ENCODE measurements at regions not wholly inside any gene's neighbourhood (a gene's known extent, or its start where the extent isn't known, plus 50 kb on each side); places are given as distances from the start of the nearest gene placed in this dataset.

DNA sequence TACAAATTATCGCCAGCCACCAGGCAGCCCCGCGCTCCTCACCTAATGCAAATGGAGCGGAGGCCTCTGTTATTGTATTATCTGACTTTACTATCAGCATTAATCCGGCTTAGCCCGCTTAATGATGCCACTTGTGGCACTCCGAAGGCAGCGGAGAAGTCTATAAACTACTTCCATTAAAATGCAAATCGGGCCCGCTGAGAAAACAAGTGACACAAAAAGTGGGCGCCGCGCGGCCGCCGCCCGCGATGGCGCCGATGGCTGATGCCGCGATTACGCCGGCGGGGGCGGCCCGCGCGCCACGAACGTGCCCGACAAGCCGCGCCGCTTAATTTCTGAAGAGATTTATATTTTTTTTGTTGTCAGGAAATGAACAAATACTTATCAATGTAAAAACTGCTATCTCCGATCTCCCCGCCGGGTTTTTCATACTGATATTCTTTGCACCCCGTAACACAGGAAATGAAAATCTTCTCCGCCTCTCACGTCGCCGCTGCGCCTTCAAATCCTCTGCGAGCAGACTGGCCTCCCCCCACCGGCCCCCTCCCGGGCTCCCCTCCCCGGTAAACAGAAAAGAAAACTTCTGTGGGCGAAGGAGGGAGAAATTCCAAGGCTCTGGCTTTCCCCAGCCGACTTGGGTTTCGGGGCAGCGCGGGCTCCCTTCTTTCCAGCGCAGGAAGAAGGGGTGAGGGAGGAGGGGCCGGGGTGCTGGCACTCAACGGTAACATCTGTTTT is 221.8 kb downstream of the INSIG2 start:
- peak overlapping the region; percentile 15 for H3K27ac ChIP-seq (ENCODE audit: low read depth, low read length)
- TF ChIP-seq, protein P1, sequence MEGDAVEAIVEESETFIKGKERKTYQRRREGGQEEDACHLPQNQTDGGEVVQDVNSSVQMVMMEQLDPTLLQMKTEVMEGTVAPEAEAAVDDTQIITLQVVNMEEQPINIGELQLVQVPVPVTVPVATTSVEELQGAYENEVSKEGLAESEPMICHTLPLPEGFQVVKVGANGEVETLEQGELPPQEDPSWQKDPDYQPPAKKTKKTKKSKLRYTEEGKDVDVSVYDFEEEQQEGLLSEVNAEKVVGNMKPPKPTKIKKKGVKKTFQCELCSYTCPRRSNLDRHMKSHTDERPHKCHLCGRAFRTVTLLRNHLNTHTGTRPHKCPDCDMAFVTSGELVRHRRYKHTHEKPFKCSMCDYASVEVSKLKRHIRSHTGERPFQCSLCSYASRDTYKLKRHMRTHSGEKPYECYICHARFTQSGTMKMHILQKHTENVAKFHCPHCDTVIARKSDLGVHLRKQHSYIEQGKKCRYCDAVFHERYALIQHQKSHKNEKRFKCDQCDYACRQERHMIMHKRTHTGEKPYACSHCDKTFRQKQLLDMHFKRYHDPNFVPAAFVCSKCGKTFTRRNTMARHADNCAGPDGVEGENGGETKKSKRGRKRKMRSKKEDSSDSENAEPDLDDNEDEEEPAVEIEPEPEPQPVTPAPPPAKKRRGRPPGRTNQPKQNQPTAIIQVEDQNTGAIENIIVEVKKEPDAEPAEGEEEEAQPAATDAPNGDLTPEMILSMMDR (IDR thresholded peaks at IDR 0.05; ENCODE audit: extremely low read depth, low read depth, low read length), result no peak
- peak overlapping the region; percentile 86 for H2AFZ ChIP-seq (ENCODE audit: low read length)
- no peaks in the 10 kb centered on the region for H4K20me1 ChIP-seq (ENCODE audit: insufficient read depth, low read length)
- no peaks in the 10 kb centered on the region for H3K27me3 ChIP-seq (ENCODE audit: insufficient read depth, low read length)
- peak overlapping the region; percentile 76 for H3K4me2 ChIP-seq (ENCODE audit: insufficient read depth, low read length)
- no peaks in the 10 kb centered on the region for H3K79me2 ChIP-seq (ENCODE audit: insufficient read depth, low read length)
- no peaks in the 10 kb centered on the region for H3K4me1 ChIP-seq (ENCODE audit: insufficient read depth, low read length)
- H3K4me3 ChIP-seq (ENCODE audit: insufficient read depth, low read length), result peak overlapping the region; percentile 67
- H3K36me3 ChIP-seq (ENCODE audit: insufficient read depth, low read length), result no peaks in the 10 kb centered on the region
- peak; percentile 88 for DNase-seq (ENCODE audit: insufficient read length, low spot score, missing footprints)
- H3K9me3 ChIP-seq (ENCODE audit: low read depth, low read length), result no peaks in the 10 kb centered on the region

DNA sequence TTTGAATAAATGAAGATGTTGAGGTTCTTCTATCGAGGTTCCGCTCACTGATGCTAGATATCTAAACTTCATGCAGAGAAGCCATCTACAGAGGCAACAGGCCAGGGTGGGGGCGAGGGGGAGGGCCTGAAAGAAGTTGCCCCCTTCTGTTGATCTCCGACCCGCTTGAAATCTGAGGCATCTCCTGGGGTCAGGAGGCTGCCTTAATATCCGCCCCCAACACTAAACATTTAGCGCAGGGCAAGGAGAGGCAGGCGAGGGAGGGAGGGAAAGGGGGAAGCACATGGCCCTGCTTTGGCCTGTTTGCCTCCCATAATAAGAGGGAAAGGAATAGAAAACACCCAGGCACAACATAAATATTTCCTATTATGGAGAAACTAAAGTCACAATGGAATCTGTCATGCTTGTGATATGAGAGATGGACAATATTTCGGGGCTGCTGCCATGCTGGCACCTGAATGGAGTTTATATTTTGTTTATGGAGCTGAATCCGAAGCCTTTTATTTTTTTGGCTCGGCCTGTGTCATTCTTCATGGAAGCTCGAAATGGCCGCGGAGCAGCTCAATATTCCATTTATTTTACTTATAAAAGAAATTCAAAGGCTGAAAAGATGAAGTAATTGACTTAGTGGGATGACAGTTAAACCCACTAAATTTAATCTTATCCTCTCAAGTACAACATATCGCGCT is 221.1 kb downstream of the INSIG2 start:
- H3K36me3 ChIP-seq (ENCODE audit: insufficient read depth, low read length), result no peaks in the 10 kb centered on the region
- H3K4me1 ChIP-seq (ENCODE audit: insufficient read depth, low read length), result no peaks in the 10 kb centered on the region
- peak overlapping the region; percentile 76 for H3K4me2 ChIP-seq (ENCODE audit: insufficient read depth, low read length)
- no peaks in the 10 kb centered on the region for H4K20me1 ChIP-seq (ENCODE audit: insufficient read depth, low read length)
- H3K27ac ChIP-seq (ENCODE audit: low read depth, low read length), result peak overlapping the region; percentile 15
- H3K9me3 ChIP-seq (ENCODE audit: low read depth, low read length), result no peaks in the 10 kb centered on the region
- TF ChIP-seq, protein P1 (IDR thresholded peaks at IDR 0.05; ENCODE audit: extremely low read depth, low read depth, low read length), result no peak
- H3K27me3 ChIP-seq (ENCODE audit: insufficient read depth, low read length), result no peaks in the 10 kb centered on the region
- H3K4me3 ChIP-seq (ENCODE audit: insufficient read depth, low read length), result peak overlapping the region; percentile 67
- no peak for DNase-seq (ENCODE audit: insufficient read length, low spot score, missing footprints)
- H3K79me2 ChIP-seq (ENCODE audit: insufficient read depth, low read length), result no peaks in the 10 kb centered on the region
- peak overlapping the region; percentile 86 for H2AFZ ChIP-seq (ENCODE audit: low read length)

DNA sequence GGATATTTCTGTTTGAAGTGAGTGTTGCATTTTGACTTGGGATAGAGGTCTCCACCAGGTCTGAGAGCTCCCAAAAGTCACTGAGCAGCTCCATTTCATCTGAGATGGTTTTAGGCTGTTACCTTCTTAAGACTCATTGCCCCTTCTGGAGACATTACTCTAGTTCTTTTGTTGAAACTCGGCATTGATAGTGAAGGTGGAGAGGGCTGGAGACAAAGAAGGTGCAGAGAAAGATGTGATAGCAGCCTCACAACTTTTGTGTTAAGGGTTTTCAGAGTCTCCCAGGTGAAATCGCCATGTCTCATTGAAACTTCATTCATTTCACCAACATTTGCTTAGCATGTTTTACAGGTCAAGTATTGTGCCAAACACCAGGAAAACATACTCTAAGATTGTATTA is 219.6 kb downstream of the INSIG2 start:
- peak; percentile 76 for DNase-seq (ENCODE audit: insufficient read length, low spot score, missing footprints)
- H4K20me1 ChIP-seq (ENCODE audit: insufficient read depth, low read length), result no peaks in the 10 kb centered on the region
- H3K9me3 ChIP-seq (ENCODE audit: low read depth, low read length), result no peaks in the 10 kb centered on the region
- H2AFZ ChIP-seq (ENCODE audit: low read length), result no peak overlapping the region
- H3K4me1 ChIP-seq (ENCODE audit: insufficient read depth, low read length), result no peaks in the 10 kb centered on the region
- H3K27ac ChIP-seq (ENCODE audit: low read depth, low read length), result no peak overlapping the region
- H3K4me3 ChIP-seq (ENCODE audit: insufficient read depth, low read length), result no peak overlapping the region
- no peak overlapping the region for H3K4me2 ChIP-seq (ENCODE audit: insufficient read depth, low read length)
- TF ChIP-seq, protein P1 (IDR thresholded peaks at IDR 0.05; ENCODE audit: extremely low read depth, low read depth, low read length), result no peak
- H3K36me3 ChIP-seq (ENCODE audit: insufficient read depth, low read length), result no peaks in the 10 kb centered on the region
- H3K27me3 ChIP-seq (ENCODE audit: insufficient read depth, low read length), result no peaks in the 10 kb centered on the region
- H3K79me2 ChIP-seq (ENCODE audit: insufficient read depth, low read length), result no peaks in the 10 kb centered on the region

DNA sequence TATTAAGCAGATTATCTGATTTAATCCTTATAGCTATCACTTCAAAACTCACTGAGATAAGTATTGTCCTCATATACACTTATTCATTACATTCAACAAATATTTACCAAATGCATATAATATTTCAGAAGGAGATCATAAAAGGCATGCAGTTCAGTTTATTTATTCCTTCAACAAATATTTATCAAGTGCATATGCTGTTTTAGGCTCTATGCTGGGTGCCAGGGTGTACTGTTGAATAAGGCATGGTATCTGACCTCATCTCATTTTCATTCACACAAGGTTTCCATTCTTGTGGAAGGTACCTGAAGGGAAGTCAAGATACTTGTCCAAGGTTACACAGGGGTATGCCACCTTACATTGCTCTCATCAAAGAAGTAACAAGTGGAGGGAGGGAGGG is 213.0 kb downstream of the INSIG2 start:
- no peaks in the 10 kb centered on the region for H4K20me1 ChIP-seq (ENCODE audit: insufficient read depth, low read length)
- no peak overlapping the region for H3K27ac ChIP-seq (ENCODE audit: low read depth, low read length)
- TF ChIP-seq, protein P1 (IDR thresholded peaks at IDR 0.05; ENCODE audit: extremely low read depth, low read depth, low read length), result no peak
- no peak overlapping the region for H3K4me3 ChIP-seq (ENCODE audit: insufficient read depth, low read length)
- no peak for DNase-seq (ENCODE audit: insufficient read length, low spot score, missing footprints)
- no peak overlapping the region for H2AFZ ChIP-seq (ENCODE audit: low read length)
- no peak overlapping the region for H3K4me2 ChIP-seq (ENCODE audit: insufficient read depth, low read length)
- H3K27me3 ChIP-seq (ENCODE audit: insufficient read depth, low read length), result no peaks in the 10 kb centered on the region
- no peaks in the 10 kb centered on the region for H3K4me1 ChIP-seq (ENCODE audit: insufficient read depth, low read length)
- H3K79me2 ChIP-seq (ENCODE audit: insufficient read depth, low read length), result no peaks in the 10 kb centered on the region
- no peaks in the 10 kb centered on the region for H3K9me3 ChIP-seq (ENCODE audit: low read depth, low read length)
- no peaks in the 10 kb centered on the region for H3K36me3 ChIP-seq (ENCODE audit: insufficient read depth, low read length)
